ENCODE measurements at regions not wholly inside any gene's neighbourhood (a gene's known extent, or its start where the extent isn't known, plus 50 kb on each side); places are given as distances from the start of the nearest gene placed in this dataset.

DNA sequence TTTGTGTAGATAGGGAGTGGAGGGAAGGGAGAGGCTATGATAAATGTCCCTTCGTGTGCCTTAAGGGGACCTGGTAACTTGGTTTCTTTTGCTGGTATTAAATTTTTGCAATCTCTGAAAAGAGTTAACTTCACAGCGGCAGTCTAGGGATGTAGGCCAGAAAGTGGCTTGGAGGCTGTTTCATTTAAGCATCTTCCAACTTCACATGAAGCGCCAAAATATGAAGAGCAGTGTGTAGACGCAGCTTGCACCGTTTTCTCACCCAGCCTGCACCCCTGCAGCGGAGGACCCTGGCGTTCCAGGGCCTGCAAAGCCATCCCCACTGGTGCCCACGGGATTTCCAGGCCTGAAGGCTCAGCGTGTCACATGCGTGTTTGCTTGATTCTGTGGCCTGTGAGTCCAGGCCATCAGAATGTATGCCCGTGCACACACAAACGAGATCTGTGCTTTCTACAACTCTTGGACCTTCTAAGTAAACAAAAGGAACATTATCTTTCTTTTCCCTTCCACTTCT is 87.2 kb upstream of the EPB41L3 start:
- TF ChIP-seq, protein P1, sequence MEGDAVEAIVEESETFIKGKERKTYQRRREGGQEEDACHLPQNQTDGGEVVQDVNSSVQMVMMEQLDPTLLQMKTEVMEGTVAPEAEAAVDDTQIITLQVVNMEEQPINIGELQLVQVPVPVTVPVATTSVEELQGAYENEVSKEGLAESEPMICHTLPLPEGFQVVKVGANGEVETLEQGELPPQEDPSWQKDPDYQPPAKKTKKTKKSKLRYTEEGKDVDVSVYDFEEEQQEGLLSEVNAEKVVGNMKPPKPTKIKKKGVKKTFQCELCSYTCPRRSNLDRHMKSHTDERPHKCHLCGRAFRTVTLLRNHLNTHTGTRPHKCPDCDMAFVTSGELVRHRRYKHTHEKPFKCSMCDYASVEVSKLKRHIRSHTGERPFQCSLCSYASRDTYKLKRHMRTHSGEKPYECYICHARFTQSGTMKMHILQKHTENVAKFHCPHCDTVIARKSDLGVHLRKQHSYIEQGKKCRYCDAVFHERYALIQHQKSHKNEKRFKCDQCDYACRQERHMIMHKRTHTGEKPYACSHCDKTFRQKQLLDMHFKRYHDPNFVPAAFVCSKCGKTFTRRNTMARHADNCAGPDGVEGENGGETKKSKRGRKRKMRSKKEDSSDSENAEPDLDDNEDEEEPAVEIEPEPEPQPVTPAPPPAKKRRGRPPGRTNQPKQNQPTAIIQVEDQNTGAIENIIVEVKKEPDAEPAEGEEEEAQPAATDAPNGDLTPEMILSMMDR (IDR thresholded peaks at IDR 0.05) = no peak
- TF ChIP-seq POLR2A (IDR thresholded peaks at IDR 0.05) = no peak
- H3K4me3 ChIP-seq = no peak overlapping the region
- H3K27ac ChIP-seq = no peak overlapping the region
- peaks cover 0 to 6% of the 10 kb centered on the region in 2 donors for H3K27me3 ChIP-seq
- H3K4me1 ChIP-seq = peaks cover 29% of the 10 kb centered on the region
- 64 to 65% methylated on average over 12 of the region's 12 CpGs for WGBS, 2 donors
- H3K9me3 ChIP-seq = no peaks in the 10 kb centered on the region
- DNase-seq (peak in 1 of 4 donors; percentile 12), ATAC-seq (no peak)
- H3K36me3 ChIP-seq (replicated peaks in 1 of 2; ENCODE audit: insufficient read depth in 1 of 2, low read depth in 2 of 2) = no peaks in the 10 kb centered on the region
- intact Hi-C loops (cut with DNase I) = no loop called here

DNA sequence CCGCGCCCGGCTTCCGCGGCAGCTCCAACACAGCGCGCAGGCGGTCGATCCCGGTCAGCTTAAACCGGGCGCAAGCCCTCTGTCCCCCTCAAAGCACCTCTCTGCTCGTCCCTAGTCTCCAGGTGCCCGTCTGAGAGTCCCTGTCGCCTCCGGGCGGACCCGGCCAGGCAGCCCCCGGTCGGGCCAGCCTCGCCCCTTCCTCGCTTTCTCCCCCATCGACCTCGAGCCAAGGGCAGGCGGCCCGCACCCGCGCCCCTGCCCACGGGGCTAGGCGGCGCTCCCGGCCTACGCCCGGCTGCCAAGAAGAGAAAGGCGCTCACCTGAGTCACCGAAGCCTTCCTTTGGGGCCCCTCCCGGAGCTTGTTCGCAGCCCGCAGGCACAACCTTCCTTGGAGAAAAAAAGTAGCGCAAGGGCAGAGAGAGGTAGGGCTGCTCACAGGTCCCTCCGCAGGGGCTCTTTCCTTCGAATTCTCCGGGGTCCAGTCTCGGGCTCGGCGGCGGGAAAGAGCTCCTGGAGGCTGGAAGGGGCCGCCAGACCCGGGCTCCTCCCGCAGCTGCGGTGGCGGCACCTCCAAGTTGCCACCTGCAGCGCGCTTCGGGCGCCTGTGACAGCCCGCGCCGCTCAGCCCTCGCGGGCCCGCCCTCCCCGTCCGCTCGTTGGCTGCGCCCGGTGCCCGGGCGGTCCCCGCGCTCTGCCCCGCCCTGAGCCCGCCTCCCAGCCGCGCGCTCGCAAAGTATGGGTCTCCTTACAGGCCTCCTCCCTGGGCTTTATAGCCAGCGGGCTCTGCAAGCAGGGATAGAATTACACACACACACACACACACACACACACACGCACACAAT is 86.5 kb upstream of the EPB41L3 start:
- intact Hi-C loops (cut with DNase I) = no loop called here
- peak; percentile 26 to 52 (median 48) for TF ChIP-seq POLR2A (IDR thresholded peaks at IDR 0.05)
- TF ChIP-seq, protein P1 (IDR thresholded peaks at IDR 0.05) = peak in 1 of 7 experiments; percentile 10
- Histone ChIP-seq H3K36me3 (replicated peaks in 1 of 2; ENCODE audit: insufficient read depth in 1 of 2, low read depth in 2 of 2) (no peaks in the 10 kb centered on the region), H3K9me3 (no peaks in the 10 kb centered on the region), H3K27me3 (peaks cover 0 to 6% of the 10 kb centered on the region in 2 donors), H3K27ac (peak overlapping the region in 3 of 4 donors; percentile 17 to 52 (median 23)), H3K4me1 (peaks cover 29% of the 10 kb centered on the region), H3K4me3 (peak overlapping the region; percentile 15 to 33)
- DNase-seq = peak; percentile 75 to 86 (median 78)
- 0% methylated on average over 6 to 70 of the region's 79 CpGs for WGBS, 2 donors
- peak; percentile 88 for ATAC-seq

DNA sequence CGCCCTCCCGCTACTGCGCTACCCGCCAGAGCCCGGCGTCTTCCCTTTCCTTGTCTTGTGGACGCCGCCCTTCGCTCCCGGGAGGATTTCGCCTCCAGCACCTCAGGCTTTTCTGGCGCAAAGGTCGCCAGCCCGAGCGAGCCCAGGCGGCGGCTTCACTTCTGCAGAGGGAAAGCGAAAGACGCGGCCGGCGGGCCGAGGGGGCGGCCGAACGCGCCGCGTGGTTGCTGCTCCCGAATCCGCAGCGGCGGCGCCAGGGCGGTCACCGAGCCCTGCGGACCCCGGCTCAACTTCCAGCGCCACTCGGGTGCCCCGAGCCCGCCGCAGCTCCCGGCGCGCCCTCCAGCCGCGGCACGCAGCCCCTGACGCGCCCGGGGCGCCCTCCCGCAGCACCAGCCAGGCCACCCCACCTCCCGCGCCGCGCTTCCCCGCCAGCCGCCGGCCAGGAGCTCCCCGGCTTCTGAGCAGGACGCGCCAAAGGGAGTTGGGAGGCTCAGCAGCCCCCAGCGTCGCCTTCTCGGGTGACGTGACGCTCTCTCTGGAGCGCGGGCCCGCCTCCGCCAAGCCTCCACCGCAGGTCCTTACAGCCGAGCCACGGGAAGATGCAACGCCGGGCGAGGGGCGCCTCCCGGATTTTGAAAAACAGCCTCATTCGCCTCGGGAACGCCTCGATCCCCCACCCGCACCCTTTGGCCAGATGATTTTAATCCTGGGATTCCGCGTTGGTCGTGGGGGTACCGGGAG is 84.9 kb upstream of the EPB41L3 start:
- TF ChIP-seq, protein P1 (IDR thresholded peaks at IDR 0.05) = no peak
- no peak for TF ChIP-seq POLR2A (IDR thresholded peaks at IDR 0.05)
- Histone ChIP-seq H3K27me3 (peaks cover 0 to 6% of the 10 kb centered on the region in 2 donors), H3K4me3 (peak overlapping the region; percentile 33 to 41), H3K4me1 (peaks cover 29% of the 10 kb centered on the region), H3K36me3 (replicated peaks in 1 of 2; ENCODE audit: insufficient read depth in 1 of 2, low read depth in 2 of 2) (no peaks in the 10 kb centered on the region), H3K9me3 (no peaks in the 10 kb centered on the region), H3K27ac (peak overlapping the region in 3 of 4 donors; percentile 6 to 38 (median 34))
- peak; percentile 33 for ATAC-seq
- WGBS, 2 donors = 0 to 1% methylated on average over 7 to 90 of the region's 90 CpGs
- intact Hi-C loops (cut with DNase I) = no loop called here
- DNase-seq = peak; percentile 37 to 56 (median 42)

DNA sequence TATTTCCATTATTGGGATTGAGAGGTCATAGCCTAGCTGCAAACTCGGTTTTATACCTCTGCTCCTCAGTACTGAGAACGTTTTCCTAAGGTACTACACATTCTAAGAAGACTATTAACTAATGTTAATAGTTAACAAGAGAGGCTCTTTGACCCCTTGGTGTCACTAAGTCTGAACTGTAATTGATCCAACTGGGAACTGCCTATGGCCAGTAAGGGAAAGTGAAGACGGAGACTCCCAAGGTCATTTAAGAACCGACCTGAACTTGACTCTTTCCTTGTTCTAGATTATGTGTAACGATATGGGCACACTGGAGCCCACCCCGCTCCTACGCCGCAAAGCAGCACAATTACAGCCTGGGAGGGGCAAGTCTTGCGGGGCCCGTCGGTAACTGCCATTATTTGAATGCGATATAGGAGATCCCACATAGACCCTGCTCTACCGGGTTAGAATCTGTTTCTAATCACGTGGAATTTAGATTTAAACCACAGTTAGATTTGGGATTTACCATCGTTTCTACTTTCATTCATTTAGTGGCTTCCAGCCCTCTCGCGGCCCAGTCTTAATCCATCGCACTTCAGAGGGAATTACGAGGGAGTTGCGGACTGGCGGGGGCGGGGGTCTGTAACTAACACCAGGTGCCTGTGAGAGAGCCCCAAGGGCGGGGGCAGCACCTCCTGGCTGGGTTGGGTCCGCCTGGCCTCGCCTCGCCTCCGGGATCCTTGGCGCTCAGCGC is 84.1 kb upstream of the EPB41L3 start:
- H3K36me3 ChIP-seq (replicated peaks in 1 of 2; ENCODE audit: insufficient read depth in 1 of 2, low read depth in 2 of 2) = no peaks in the 10 kb centered on the region
- intact Hi-C loops (cut with DNase I) = no loop called here
- no peak for TF ChIP-seq POLR2A (IDR thresholded peaks at IDR 0.05)
- TF ChIP-seq, protein P1 (IDR thresholded peaks at IDR 0.05) = no peak
- peak overlapping the region; percentile 33 to 41 for H3K4me3 ChIP-seq
- WGBS, 2 donors = 9% methylated on average over 20 to 29 of the region's 29 CpGs
- no peaks in the 10 kb centered on the region for H3K9me3 ChIP-seq
- peak overlapping the region in 3 of 4 donors; percentile 6 to 38 (median 34) for H3K27ac ChIP-seq
- DNase-seq (no peak), ATAC-seq (no peak)
- H3K27me3 ChIP-seq = peaks cover 0 to 6% of the 10 kb centered on the region in 2 donors
- peaks cover 29% of the 10 kb centered on the region for H3K4me1 ChIP-seq

All from body of pancreas (tissue), 4 donors.